Stimulated activated CD4-positive, alpha-beta T cell treated with anti-CD3 and anti-CD28 coated beads, TNF-alpha, amount 100 ng/mL, for 1 hour (primary cell): ENCODE measurements at regions not wholly inside any gene's neighbourhood (a gene's known extent, or its start where the extent isn't known, plus 50 kb on each side); places are given as distances from the start of the nearest gene placed in this dataset.

Experiments
- DNase-seq, 3 donors: peaks; one replicate each; pipeline ENCODE4 v3.0.0-alpha.2; 2020; ENCODE audit warnings: low read depth in 3 of 3, low spot score in 1 of 3

GRCh38 chr2:14303366-14304115, 329.0 kb upstream of the LRATD1 start:
- DNase-seq, result no peak

- DNase-seq, result no peak
Measured at GRCh38 chr2:14304326-14304725, 328.2 kb upstream of the LRATD1 start.

GRCh38 chr2:14306268-14306861, 326.2 kb upstream of the LRATD1 start:
- no peak for DNase-seq

GRCh38 chr2:14313341-14313740, 319.2 kb upstream of the LRATD1 start:
- no peak for DNase-seq

- DNase-seq, result no peak
Measured at GRCh38 chr2:14316594-14316993, 315.9 kb upstream of the LRATD1 start.

- DNase-seq, result no peak
Measured at GRCh38 chr2:14321357-14321756, 311.2 kb upstream of the LRATD1 start.

- no peak for DNase-seq
Measured at GRCh38 chr2:14322306-14322705, 310.2 kb upstream of the LRATD1 start.

- DNase-seq, result no peak
Measured at GRCh38 chr2:14324308-14324707, 308.2 kb upstream of the LRATD1 start.

- DNase-seq, result no peak
Measured at GRCh38 chr2:14330884-14331283, 301.6 kb upstream of the LRATD1 start.

- no peak for DNase-seq
Measured at GRCh38 chr2:14336759-14337382, 295.6 kb upstream of the LRATD1 start.

GRCh38 chr2:14340703-14341102, 291.8 kb upstream of the LRATD1 start:
- no peak for DNase-seq

- DNase-seq, result no peak
Measured at GRCh38 chr2:14342313-14342712, 290.2 kb upstream of the LRATD1 start.

- no peak for DNase-seq
Measured at GRCh38 chr2:14344355-14344754, 288.2 kb upstream of the LRATD1 start.

- DNase-seq, result no peak
Measured at GRCh38 chr2:14348247-14348646, 284.3 kb upstream of the LRATD1 start.

GRCh38 chr2:14350856-14351255, 281.7 kb upstream of the LRATD1 start:
- DNase-seq, result no peak

- no peak for DNase-seq
Measured at GRCh38 chr2:14352067-14352466, 280.4 kb upstream of the LRATD1 start.

- no peak for DNase-seq
Measured at GRCh38 chr2:14354231-14354630, 278.3 kb upstream of the LRATD1 start.

- no peak for DNase-seq
Measured at GRCh38 chr2:14355102-14355501, 277.4 kb upstream of the LRATD1 start.

GRCh38 chr2:14358339-14358738, 274.2 kb upstream of the LRATD1 start:
- DNase-seq, result no peak

- DNase-seq, result no peak
Measured at GRCh38 chr2:14358774-14359173, 273.7 kb upstream of the LRATD1 start.

GRCh38 chr2:14363137-14363536, 269.4 kb upstream of the LRATD1 start:
- DNase-seq, result no peak

GRCh38 chr2:14363976-14364375, 268.5 kb upstream of the LRATD1 start:
- no peak for DNase-seq

- DNase-seq, result no peak
Measured at GRCh38 chr2:14364471-14364870, 268.0 kb upstream of the LRATD1 start.
